ENCODE measurements at regions not wholly inside any gene's neighbourhood (a gene's known extent, or its start where the extent isn't known, plus 50 kb on each side); places are given as distances from the start of the nearest gene placed in this dataset.

GRCh38 chr9:31870276-31870675, 514.2 kb upstream of the ACO1 start:
- H3K27me3 Mint-ChIP-seq (ENCODE audit: low read depth) = no peaks in the 10 kb centered on the region
- no peaks in the 10 kb centered on the region for H3K36me3 Mint-ChIP-seq (ENCODE audit: low read depth)
- no peaks in the 10 kb centered on the region for H3K4me1 Mint-ChIP-seq
- TF ChIP-seq CTCF (IDR thresholded peaks at IDR 0.05; ENCODE audit: unreplicated experiment in 3 of 3) = no peak
- no peak overlapping the region for H3K4me3 Mint-ChIP-seq
- H3K27ac Mint-ChIP-seq = no peak overlapping the region
- H3K9me3 Mint-ChIP-seq = peaks cover 13% of the 10 kb centered on the region

- H3K36me3 Mint-ChIP-seq (ENCODE audit: low read depth) = no peaks in the 10 kb centered on the region
- H3K9me3 Mint-ChIP-seq = peaks cover 2% of the 10 kb centered on the region
- H3K4me1 Mint-ChIP-seq = no peaks in the 10 kb centered on the region
- no peaks in the 10 kb centered on the region for H3K27me3 Mint-ChIP-seq (ENCODE audit: low read depth)
- TF ChIP-seq CTCF (IDR thresholded peaks at IDR 0.05; ENCODE audit: unreplicated experiment in 3 of 3) = no peak
- no peak overlapping the region for H3K27ac Mint-ChIP-seq
- no peak overlapping the region for H3K4me3 Mint-ChIP-seq
Measured at GRCh38 chr9:31873722-31874121, 510.7 kb upstream of the ACO1 start.

GRCh38 chr9:31894008-31894407, 490.4 kb upstream of the ACO1 start:
- Mint-ChIP-seq H3K9me3 (peaks cover 6% of the 10 kb centered on the region), H3K27ac (no peak overlapping the region), H3K4me3 (no peak overlapping the region), H3K4me1 (no peaks in the 10 kb centered on the region), H3K36me3 (ENCODE audit: low read depth) (no peaks in the 10 kb centered on the region), H3K27me3 (ENCODE audit: low read depth) (no peaks in the 10 kb centered on the region)
- no peak for TF ChIP-seq CTCF (IDR thresholded peaks at IDR 0.05; ENCODE audit: unreplicated experiment in 3 of 3)

GRCh38 chr9:31908158-31908890, 476.1 kb upstream of the ACO1 start:
- H3K36me3 Mint-ChIP-seq (ENCODE audit: low read depth) = no peaks in the 10 kb centered on the region
- H3K4me3 Mint-ChIP-seq = no peak overlapping the region
- TF ChIP-seq CTCF (IDR thresholded peaks at IDR 0.05; ENCODE audit: unreplicated experiment in 3 of 3) = no peak
- H3K4me1 Mint-ChIP-seq = no peaks in the 10 kb centered on the region
- H3K9me3 Mint-ChIP-seq = peaks cover 5% of the 10 kb centered on the region
- H3K27me3 Mint-ChIP-seq (ENCODE audit: low read depth) = no peaks in the 10 kb centered on the region
- H3K27ac Mint-ChIP-seq = no peak overlapping the region

- no peak overlapping the region for H3K27ac Mint-ChIP-seq
- no peak overlapping the region for H3K4me3 Mint-ChIP-seq
- H3K36me3 Mint-ChIP-seq (ENCODE audit: low read depth) = no peaks in the 10 kb centered on the region
- no peaks in the 10 kb centered on the region for H3K27me3 Mint-ChIP-seq (ENCODE audit: low read depth)
- H3K4me1 Mint-ChIP-seq = no peaks in the 10 kb centered on the region
- no peak for TF ChIP-seq CTCF (IDR thresholded peaks at IDR 0.05; ENCODE audit: unreplicated experiment in 3 of 3)
- H3K9me3 Mint-ChIP-seq = peaks cover under 1% of the 10 kb centered on the region
Measured at GRCh38 chr9:31908891-31909480, 475.5 kb upstream of the ACO1 start.

GRCh38 chr9:31912636-31913035, 471.8 kb upstream of the ACO1 start:
- no peak for TF ChIP-seq CTCF (IDR thresholded peaks at IDR 0.05; ENCODE audit: unreplicated experiment in 3 of 3)
- Mint-ChIP-seq H3K9me3 (no peaks in the 10 kb centered on the region), H3K27ac (no peak overlapping the region), H3K36me3 (ENCODE audit: low read depth) (no peaks in the 10 kb centered on the region), H3K27me3 (ENCODE audit: low read depth) (no peaks in the 10 kb centered on the region), H3K4me3 (no peak overlapping the region), H3K4me1 (no peaks in the 10 kb centered on the region)
